HG03442 (cell line): ENCODE measurements at regions not wholly inside any gene's neighbourhood (a gene's known extent, or its start where the extent isn't known, plus 50 kb on each side); places are given as distances from the start of the nearest gene placed in this dataset.
"Not testable (repeated sequence)": the region's sequence is repeated elsewhere in the genome, so short reads cannot be mapped to it uniquely, and the experiment has no call there.

Experiments used
- ATAC-seq: cut with Tn5 transposase; IDR thresholded peaks from one replicate; pipeline ENCODE4 v1.9.1; 2021; ENCODE audit warnings: mild to moderate bottlenecking, moderate library complexity; ENCODE audit not compliant: unreplicated experiment

- ATAC-seq = peak; percentile 88
These were observed 87.3 kb downstream of the PHLDA1 start for GRCh38 chr12:75944097-75944904.

- no peak for ATAC-seq
These were observed 87.9 kb downstream of the PHLDA1 start for GRCh38 chr12:75943730-75944096.

GRCh38 chr12:75941661-75942060 lies 89.9 kb downstream of the PHLDA1 start:
- ATAC-seq = not testable (repeated sequence)

GRCh38 chr12:75939016-75939642 lies 92.4 kb downstream of the PHLDA1 start:
- ATAC-seq = no peak

GRCh38 chr12:75938189-75938588 lies 93.4 kb downstream of the PHLDA1 start:
- ATAC-seq = no peak

GRCh38 chr12:75937486-75937885 lies 94.1 kb downstream of the PHLDA1 start:
- no peak for ATAC-seq

GRCh38 chr12:75936515-75937440 lies 94.8 kb downstream of the PHLDA1 start:
- no peak for ATAC-seq

- ATAC-seq = no peak
These were observed 95.9 kb downstream of the PHLDA1 start for GRCh38 chr12:75935539-75936242.

GRCh38 chr12:75933101-75933500 lies 98.5 kb downstream of the PHLDA1 start:
- ATAC-seq = no peak

GRCh38 chr12:75932241-75932640 lies 99.3 kb downstream of the PHLDA1 start:
- no peak for ATAC-seq

GRCh38 chr12:75923964-75924666 lies 107.5 kb downstream of the PHLDA1 start:
- ATAC-seq = no peak

GRCh38 chr12:75922944-75923642 lies 108.5 kb downstream of the PHLDA1 start:
- ATAC-seq = no peak

GRCh38 chr12:75921622-75922289 lies 109.8 kb downstream of the PHLDA1 start:
- no peak for ATAC-seq

- ATAC-seq = no peak
These were observed 113.9 kb downstream of the PHLDA1 start for GRCh38 chr12:75917715-75918114.

GRCh38 chr12:75917083-75917482 lies 114.5 kb downstream of the PHLDA1 start:
- ATAC-seq = peak; percentile 74

GRCh38 chr12:75913502-75914351 lies 117.8 kb downstream of the PHLDA1 start:
- ATAC-seq = no peak

GRCh38 chr12:75909714-75910656 lies 121.6 kb downstream of the PHLDA1 start:
- no peak for ATAC-seq
